Non-pigmented ciliary epithelial cell (primary cell): ENCODE measurements at regions not wholly inside any gene's neighbourhood (a gene's known extent, or its start where the extent isn't known, plus 50 kb on each side); places are given as distances from the start of the nearest gene placed in this dataset.
A peak's percentile ranks its signal among the peaks of the same experiment; 100 is the strongest.

Experiments used
- DNase-seq: peaks from one replicate; pipeline ENCODE4 v3.0.0-alpha.2; 2010; ENCODE audit warnings: low read depth

- DNase-seq, result no peak
Measured at GRCh38 chr4:185894481-185894880, 82.5 kb upstream of the SORBS2 start.

GRCh38 chr4:185895351-185895750 lies 83.4 kb upstream of the SORBS2 start:
- DNase-seq, result no peak

- no peak for DNase-seq
Measured at GRCh38 chr4:185895866-185896265, 83.9 kb upstream of the SORBS2 start.

- DNase-seq, result no peak
Measured at GRCh38 chr4:185896817-185897488, 85.0 kb upstream of the SORBS2 start.

GRCh38 chr4:185898413-185898812 lies 86.4 kb upstream of the SORBS2 start:
- no peak for DNase-seq

- DNase-seq, result no peak
Measured at GRCh38 chr4:185899833-185900232, 87.8 kb upstream of the SORBS2 start.

GRCh38 chr4:185902654-185903053 lies 90.7 kb upstream of the SORBS2 start:
- DNase-seq, result no peak

- DNase-seq, result no peak
Measured at GRCh38 chr4:185903205-185903604, 91.2 kb upstream of the SORBS2 start.

GRCh38 chr4:185904381-185904780 lies 92.4 kb upstream of the SORBS2 start:
- DNase-seq, result no peak

GRCh38 chr4:185909972-185910371 lies 98.0 kb upstream of the SORBS2 start:
- no peak for DNase-seq

GRCh38 chr4:185911556-185912064 lies 99.6 kb upstream of the SORBS2 start:
- DNase-seq, result no peak

- DNase-seq, result no peak
Measured at GRCh38 chr4:185912779-185913178, 100.8 kb upstream of the SORBS2 start.

GRCh38 chr4:185914583-185915199 lies 102.7 kb upstream of the SORBS2 start:
- DNase-seq, result peak; percentile 68

- no peak for DNase-seq
Measured at GRCh38 chr4:185915271-185915670, 103.3 kb upstream of the SORBS2 start.

- DNase-seq, result no peak
Measured at GRCh38 chr4:185915817-185916216, 103.8 kb upstream of the SORBS2 start.

GRCh38 chr4:185916231-185916630 lies 104.2 kb upstream of the SORBS2 start:
- DNase-seq, result no peak

- no peak for DNase-seq
Measured at GRCh38 chr4:185916683-185917082, 104.7 kb upstream of the SORBS2 start.

- no peak for DNase-seq
Measured at GRCh38 chr4:185919107-185919506, 107.1 kb upstream of the SORBS2 start.

GRCh38 chr4:185920171-185920570 lies 108.2 kb upstream of the SORBS2 start:
- DNase-seq, result no peak

GRCh38 chr4:185920691-185921260 lies 108.8 kb upstream of the SORBS2 start:
- DNase-seq, result no peak

GRCh38 chr4:185921583-185922555 lies 109.9 kb upstream of the SORBS2 start:
- no peak for DNase-seq

- no peak for DNase-seq
Measured at GRCh38 chr4:185924458-185925044, 112.6 kb upstream of the SORBS2 start.
